ENCODE measurements at regions not wholly inside any gene's neighbourhood (a gene's known extent, or its start where the extent isn't known, plus 50 kb on each side); places are given as distances from the start of the nearest gene placed in this dataset.

DNA sequence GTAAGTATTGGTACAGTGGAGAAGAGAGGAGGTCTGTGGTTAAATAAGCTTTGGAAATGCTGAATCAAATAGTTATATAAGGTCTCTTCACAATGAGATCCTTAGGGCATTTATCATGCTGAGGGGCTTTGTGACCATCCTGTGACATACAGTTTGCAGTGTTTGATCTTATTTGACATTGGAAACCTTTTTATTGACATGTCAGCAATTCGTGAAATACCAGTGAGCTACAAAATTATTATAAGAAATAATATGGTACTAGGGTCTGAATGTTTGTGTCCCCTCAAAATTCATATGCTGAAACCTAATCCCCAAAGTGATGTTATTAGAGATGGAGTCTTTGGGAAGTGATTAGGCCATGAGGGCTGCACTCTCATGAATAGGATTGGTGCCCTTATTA, 98.4 kb downstream of the MID1IP1 start:
- WGBS (ENCODE audit: extremely low coverage, insufficient coverage, low lambda C conversion rate), result no CpG with 5 or more reads among the region's 1 CpG
- Histone ChIP-seq H3K27me3 (ENCODE audit: insufficient read depth, low read length, poor library complexity) (no peaks in the 10 kb centered on the region), H3K4ac (ENCODE audit: low read depth, low read length) (no peak overlapping the region), H2BK120ac (ENCODE audit: low read depth, low read length) (no peak overlapping the region), H3K79me2 (ENCODE audit: control insufficient read depth, insufficient read depth, low read length) (no peaks in the 10 kb centered on the region), H3K36me3 (ENCODE audit: control insufficient read depth, insufficient read depth, low read length) (no peaks in the 10 kb centered on the region), H3K4me1 (ENCODE audit: control insufficient read depth, low read depth, low read length) (no peaks in the 10 kb centered on the region), H2BK5ac (ENCODE audit: low read length) (no peak overlapping the region), H3K27ac (ENCODE audit: low read depth, low read length) (no peak overlapping the region), H3K4me3 (ENCODE audit: low read length) (no peak overlapping the region), H3K56ac (ENCODE audit: low read length) (no peak overlapping the region), H3K79me1 (ENCODE audit: low read length) (no peaks in the 10 kb centered on the region), H3K4me2 (ENCODE audit: low read length) (no peak overlapping the region), H3K9ac (ENCODE audit: low read length) (no peak overlapping the region), H3K23ac (ENCODE audit: low read length) (no peak overlapping the region), H3K18ac (ENCODE audit: low read length) (no peak overlapping the region), H2BK15ac (replicated peaks; ENCODE audit: low read depth) (no peak overlapping the region), H4K8ac (ENCODE audit: low read depth, low read length) (no peak overlapping the region), H4K5ac (ENCODE audit: low read length) (no peak overlapping the region), H2AK5ac (ENCODE audit: low read length) (no peak overlapping the region)
- DNase-seq, result no peak

- H2BK15ac ChIP-seq (replicated peaks; ENCODE audit: low read depth), result no peak overlapping the region
- H3K36me3 ChIP-seq (ENCODE audit: control insufficient read depth, insufficient read depth, low read length), result no peaks in the 10 kb centered on the region
- H2BK120ac ChIP-seq (ENCODE audit: low read depth, low read length), result no peak overlapping the region
- no peak overlapping the region for H3K9ac ChIP-seq (ENCODE audit: low read length)
- no peaks in the 10 kb centered on the region for H3K27me3 ChIP-seq (ENCODE audit: insufficient read depth, low read length, poor library complexity)
- H3K23ac ChIP-seq (ENCODE audit: low read length), result no peak overlapping the region
- no peaks in the 10 kb centered on the region for H3K79me2 ChIP-seq (ENCODE audit: control insufficient read depth, insufficient read depth, low read length)
- H3K79me1 ChIP-seq (ENCODE audit: low read length), result no peaks in the 10 kb centered on the region
- no peak for DNase-seq
- H3K27ac ChIP-seq (ENCODE audit: low read depth, low read length), result no peak overlapping the region
- no peak overlapping the region for H3K56ac ChIP-seq (ENCODE audit: low read length)
- no peaks in the 10 kb centered on the region for H3K4me1 ChIP-seq (ENCODE audit: control insufficient read depth, low read depth, low read length)
- no peak overlapping the region for H4K5ac ChIP-seq (ENCODE audit: low read length)
- no peak overlapping the region for H3K18ac ChIP-seq (ENCODE audit: low read length)
- H2BK5ac ChIP-seq (ENCODE audit: low read length), result no peak overlapping the region
- no peak overlapping the region for H3K4me3 ChIP-seq (ENCODE audit: low read length)
- no peak overlapping the region for H2AK5ac ChIP-seq (ENCODE audit: low read length)
- no peak overlapping the region for H3K4ac ChIP-seq (ENCODE audit: low read depth, low read length)
- H4K8ac ChIP-seq (ENCODE audit: low read depth, low read length), result no peak overlapping the region
- WGBS (ENCODE audit: extremely low coverage, insufficient coverage, low lambda C conversion rate), result no CpG with 5 or more reads among the region's 6 CpGs
- no peak overlapping the region for H3K4me2 ChIP-seq (ENCODE audit: low read length)
These were observed 99.5 kb downstream of the MID1IP1 start for GRCh38 chrX:38900719-38901118.

DNA sequence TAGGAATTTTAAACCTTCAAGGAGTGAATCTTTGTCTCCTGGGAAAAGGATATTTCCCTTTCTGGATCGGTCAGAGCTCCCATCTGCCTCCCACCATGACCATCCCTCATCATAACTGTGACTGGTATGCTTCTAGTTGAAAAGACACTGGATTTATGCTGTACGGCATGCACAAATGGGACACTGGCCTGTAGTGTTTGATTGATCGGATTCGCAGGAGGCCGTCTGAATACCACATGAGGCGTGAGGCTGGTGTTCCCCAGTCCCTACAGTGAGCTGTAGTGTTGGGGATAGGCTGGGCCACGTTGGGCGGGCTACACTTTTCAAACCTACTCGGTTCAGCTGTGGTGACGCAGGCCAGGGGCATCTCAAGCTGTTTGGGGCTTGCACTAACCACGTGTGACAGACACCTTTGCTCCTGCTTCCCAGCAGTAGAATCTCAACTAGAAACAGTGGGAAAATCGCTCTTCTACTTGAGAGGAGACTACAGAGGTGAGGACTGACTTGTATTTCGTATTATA, 101.8 kb downstream of the MID1IP1 start:
- Histone ChIP-seq H4K5ac (ENCODE audit: low read length) (no peak overlapping the region), H3K27me3 (ENCODE audit: insufficient read depth, low read length, poor library complexity) (no peaks in the 10 kb centered on the region), H3K4me1 (ENCODE audit: control insufficient read depth, low read depth, low read length) (no peaks in the 10 kb centered on the region), H3K36me3 (ENCODE audit: control insufficient read depth, insufficient read depth, low read length) (no peaks in the 10 kb centered on the region), H3K4ac (ENCODE audit: low read depth, low read length) (no peak overlapping the region), H2AK5ac (ENCODE audit: low read length) (no peak overlapping the region), H3K79me1 (ENCODE audit: low read length) (no peaks in the 10 kb centered on the region), H3K79me2 (ENCODE audit: control insufficient read depth, insufficient read depth, low read length) (no peaks in the 10 kb centered on the region), H3K23ac (ENCODE audit: low read length) (no peak overlapping the region), H3K18ac (ENCODE audit: low read length) (no peak overlapping the region), H3K4me2 (ENCODE audit: low read length) (no peak overlapping the region), H4K8ac (ENCODE audit: low read depth, low read length) (no peak overlapping the region), H3K4me3 (ENCODE audit: low read length) (no peak overlapping the region), H3K9ac (ENCODE audit: low read length) (no peak overlapping the region), H2BK5ac (ENCODE audit: low read length) (no peak overlapping the region), H3K27ac (ENCODE audit: low read depth, low read length) (no peak overlapping the region), H2BK15ac (replicated peaks; ENCODE audit: low read depth) (no peak overlapping the region), H3K56ac (ENCODE audit: low read length) (no peak overlapping the region), H2BK120ac (ENCODE audit: low read depth, low read length) (no peak overlapping the region)
- DNase-seq, result no peak
- no CpG with 5 or more reads among the region's 13 CpGs for WGBS (ENCODE audit: extremely low coverage, insufficient coverage, low lambda C conversion rate)

DNA sequence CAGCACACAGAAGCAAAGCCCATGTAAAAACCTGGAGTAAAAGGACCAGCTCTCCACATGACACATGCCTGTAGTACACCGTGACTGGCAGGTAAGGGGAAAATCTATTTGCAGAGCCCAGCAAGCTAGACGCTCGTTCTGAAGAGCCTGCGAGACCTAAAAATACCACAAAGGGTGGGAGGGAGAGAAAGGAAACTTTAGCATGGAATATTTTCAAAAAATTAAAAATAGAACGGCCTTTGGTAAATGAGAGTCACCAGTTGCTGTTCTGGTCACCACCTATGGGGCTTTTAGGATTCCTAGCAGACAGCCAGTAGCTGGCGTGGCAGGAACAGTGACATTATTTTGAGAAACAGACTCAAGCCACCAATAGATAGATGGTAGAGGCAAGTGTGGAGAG, 115.5 kb downstream of the MID1IP1 start:
- Histone ChIP-seq H3K4me3 (ENCODE audit: low read length) (no peak overlapping the region), H4K5ac (ENCODE audit: low read length) (no peak overlapping the region), H2AK5ac (ENCODE audit: low read length) (no peak overlapping the region), H4K8ac (ENCODE audit: low read depth, low read length) (no peak overlapping the region), H3K23ac (ENCODE audit: low read length) (no peak overlapping the region), H2BK5ac (ENCODE audit: low read length) (no peak overlapping the region), H2BK15ac (replicated peaks; ENCODE audit: low read depth) (no peak overlapping the region), H3K79me1 (ENCODE audit: low read length) (no peaks in the 10 kb centered on the region), H3K4me1 (ENCODE audit: control insufficient read depth, low read depth, low read length) (no peaks in the 10 kb centered on the region), H3K36me3 (ENCODE audit: control insufficient read depth, insufficient read depth, low read length) (no peaks in the 10 kb centered on the region), H3K27me3 (ENCODE audit: insufficient read depth, low read length, poor library complexity) (no peaks in the 10 kb centered on the region), H2BK120ac (ENCODE audit: low read depth, low read length) (no peak overlapping the region), H3K56ac (ENCODE audit: low read length) (no peak overlapping the region), H3K4me2 (ENCODE audit: low read length) (no peak overlapping the region), H3K18ac (ENCODE audit: low read length) (no peak overlapping the region), H3K9ac (ENCODE audit: low read length) (no peak overlapping the region), H3K27ac (ENCODE audit: low read depth, low read length) (no peak overlapping the region), H3K4ac (ENCODE audit: low read depth, low read length) (no peak overlapping the region), H3K79me2 (ENCODE audit: control insufficient read depth, insufficient read depth, low read length) (no peaks in the 10 kb centered on the region)
- WGBS (ENCODE audit: extremely low coverage, insufficient coverage, low lambda C conversion rate), result no CpG with 5 or more reads among the region's 6 CpGs
- no peak for DNase-seq

DNA sequence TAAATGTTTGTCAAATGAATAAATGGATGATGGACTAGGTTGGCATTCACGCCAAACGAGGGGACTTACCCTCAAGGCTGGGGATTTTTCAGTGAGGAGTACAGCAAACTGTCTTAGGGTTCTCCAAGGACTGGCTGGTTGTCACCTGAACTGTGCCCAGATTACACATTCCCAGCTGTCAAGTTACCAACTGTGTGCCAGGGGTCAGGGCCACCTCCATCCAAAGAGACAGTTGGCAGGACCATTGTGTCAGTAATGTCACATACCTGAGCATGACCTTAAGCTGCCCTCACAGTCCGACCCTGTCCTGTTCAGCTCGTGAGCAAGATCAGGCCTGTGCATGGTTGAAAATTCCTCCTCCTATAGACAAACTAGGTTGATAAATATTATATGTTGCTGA, 116.7 kb downstream of the MID1IP1 start:
- Histone ChIP-seq H3K4me3 (ENCODE audit: low read length) (no peak overlapping the region), H3K18ac (ENCODE audit: low read length) (no peak overlapping the region), H3K4ac (ENCODE audit: low read depth, low read length) (no peak overlapping the region), H3K27ac (ENCODE audit: low read depth, low read length) (no peak overlapping the region), H3K79me2 (ENCODE audit: control insufficient read depth, insufficient read depth, low read length) (no peaks in the 10 kb centered on the region), H4K5ac (ENCODE audit: low read length) (no peak overlapping the region), H3K9ac (ENCODE audit: low read length) (no peak overlapping the region), H3K56ac (ENCODE audit: low read length) (no peak overlapping the region), H2BK120ac (ENCODE audit: low read depth, low read length) (no peak overlapping the region), H2BK15ac (replicated peaks; ENCODE audit: low read depth) (no peak overlapping the region), H3K4me2 (ENCODE audit: low read length) (no peak overlapping the region), H3K79me1 (ENCODE audit: low read length) (no peaks in the 10 kb centered on the region), H3K27me3 (ENCODE audit: insufficient read depth, low read length, poor library complexity) (no peaks in the 10 kb centered on the region), H2BK5ac (ENCODE audit: low read length) (no peak overlapping the region), H3K36me3 (ENCODE audit: control insufficient read depth, insufficient read depth, low read length) (no peaks in the 10 kb centered on the region), H2AK5ac (ENCODE audit: low read length) (no peak overlapping the region), H4K8ac (ENCODE audit: low read depth, low read length) (no peak overlapping the region), H3K23ac (ENCODE audit: low read length) (no peak overlapping the region), H3K4me1 (ENCODE audit: control insufficient read depth, low read depth, low read length) (no peaks in the 10 kb centered on the region)
- DNase-seq, result no peak
- WGBS (ENCODE audit: extremely low coverage, insufficient coverage, low lambda C conversion rate), result no CpG with 5 or more reads among the region's 4 CpGs

DNA sequence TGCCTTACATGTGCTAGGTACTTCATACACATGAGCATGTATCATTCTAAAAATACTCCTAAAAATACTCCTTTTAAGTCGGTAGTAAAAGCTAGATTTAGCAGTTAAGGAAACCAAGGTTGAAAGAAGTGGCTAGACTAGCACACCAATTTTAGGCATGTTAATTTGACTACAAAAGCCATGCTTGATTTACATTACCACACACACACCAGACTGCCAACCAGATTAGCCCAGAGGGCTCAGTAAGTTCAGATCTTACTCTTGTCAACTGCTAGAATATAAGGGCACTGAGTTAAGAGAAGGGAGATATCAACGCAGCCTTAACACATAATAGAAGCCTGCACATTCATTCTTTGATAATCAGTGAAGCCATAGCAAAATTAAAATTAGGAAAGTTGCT, 117.9 kb downstream of the MID1IP1 start:
- H2BK15ac ChIP-seq (replicated peaks; ENCODE audit: low read depth), result no peak overlapping the region
- H2BK120ac ChIP-seq (ENCODE audit: low read depth, low read length), result no peak overlapping the region
- H3K27me3 ChIP-seq (ENCODE audit: insufficient read depth, low read length, poor library complexity), result no peaks in the 10 kb centered on the region
- no peak overlapping the region for H3K56ac ChIP-seq (ENCODE audit: low read length)
- no peak overlapping the region for H2AK5ac ChIP-seq (ENCODE audit: low read length)
- no peak overlapping the region for H3K27ac ChIP-seq (ENCODE audit: low read depth, low read length)
- H4K5ac ChIP-seq (ENCODE audit: low read length), result no peak overlapping the region
- no peak overlapping the region for H3K9ac ChIP-seq (ENCODE audit: low read length)
- no peaks in the 10 kb centered on the region for H3K79me1 ChIP-seq (ENCODE audit: low read length)
- no CpG with 5 or more reads among the region's 2 CpGs for WGBS (ENCODE audit: extremely low coverage, insufficient coverage, low lambda C conversion rate)
- DNase-seq, result no peak
- no peaks in the 10 kb centered on the region for H3K36me3 ChIP-seq (ENCODE audit: control insufficient read depth, insufficient read depth, low read length)
- H4K8ac ChIP-seq (ENCODE audit: low read depth, low read length), result no peak overlapping the region
- no peak overlapping the region for H3K18ac ChIP-seq (ENCODE audit: low read length)
- no peak overlapping the region for H2BK5ac ChIP-seq (ENCODE audit: low read length)
- no peak overlapping the region for H3K4me2 ChIP-seq (ENCODE audit: low read length)
- no peak overlapping the region for H3K4me3 ChIP-seq (ENCODE audit: low read length)
- H3K79me2 ChIP-seq (ENCODE audit: control insufficient read depth, insufficient read depth, low read length), result no peaks in the 10 kb centered on the region
- H3K4ac ChIP-seq (ENCODE audit: low read depth, low read length), result no peak overlapping the region
- no peaks in the 10 kb centered on the region for H3K4me1 ChIP-seq (ENCODE audit: control insufficient read depth, low read depth, low read length)
- H3K23ac ChIP-seq (ENCODE audit: low read length), result no peak overlapping the region
